ENCODE measurements at regions not wholly inside any gene's neighbourhood (a gene's known extent, or its start where the extent isn't known, plus 50 kb on each side); places are given as distances from the start of the nearest gene placed in this dataset.
"Not testable (repeated sequence)": the region's sequence is repeated elsewhere in the genome, so short reads cannot be mapped to it uniquely, and the experiment has no call there.

GRCh38 chr16:6698548-6698947, 634.1 kb upstream of the RBFOX1 start:
- H3K4me3 ChIP-seq: no peak overlapping the region
- no peaks in the 10 kb centered on the region for H3K27me3 ChIP-seq
- TF ChIP-seq, protein P1, sequence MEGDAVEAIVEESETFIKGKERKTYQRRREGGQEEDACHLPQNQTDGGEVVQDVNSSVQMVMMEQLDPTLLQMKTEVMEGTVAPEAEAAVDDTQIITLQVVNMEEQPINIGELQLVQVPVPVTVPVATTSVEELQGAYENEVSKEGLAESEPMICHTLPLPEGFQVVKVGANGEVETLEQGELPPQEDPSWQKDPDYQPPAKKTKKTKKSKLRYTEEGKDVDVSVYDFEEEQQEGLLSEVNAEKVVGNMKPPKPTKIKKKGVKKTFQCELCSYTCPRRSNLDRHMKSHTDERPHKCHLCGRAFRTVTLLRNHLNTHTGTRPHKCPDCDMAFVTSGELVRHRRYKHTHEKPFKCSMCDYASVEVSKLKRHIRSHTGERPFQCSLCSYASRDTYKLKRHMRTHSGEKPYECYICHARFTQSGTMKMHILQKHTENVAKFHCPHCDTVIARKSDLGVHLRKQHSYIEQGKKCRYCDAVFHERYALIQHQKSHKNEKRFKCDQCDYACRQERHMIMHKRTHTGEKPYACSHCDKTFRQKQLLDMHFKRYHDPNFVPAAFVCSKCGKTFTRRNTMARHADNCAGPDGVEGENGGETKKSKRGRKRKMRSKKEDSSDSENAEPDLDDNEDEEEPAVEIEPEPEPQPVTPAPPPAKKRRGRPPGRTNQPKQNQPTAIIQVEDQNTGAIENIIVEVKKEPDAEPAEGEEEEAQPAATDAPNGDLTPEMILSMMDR (IDR thresholded peaks at IDR 0.05): no peak
- TF ChIP-seq POLR2A (IDR thresholded peaks at IDR 0.05) (no peak), POLR2AphosphoS5 (IDR thresholded peaks at IDR 0.05; ENCODE audit: insufficient read depth in 1 of 2, low read depth in 1 of 2) (no peak)
- intact Hi-C loops (cut with DNase I): no loop called here
- DNase-seq (ENCODE audit: extremely low spot score in 2 of 2): no peak
- no peaks in the 10 kb centered on the region for H3K36me3 ChIP-seq
- H3K9me3 ChIP-seq: no peaks in the 10 kb centered on the region
- no peaks in the 10 kb centered on the region for H3K4me1 ChIP-seq
- H3K27ac ChIP-seq: no peak overlapping the region

- no peak overlapping the region for H3K4me3 ChIP-seq
- H3K36me3 ChIP-seq: no peaks in the 10 kb centered on the region
- H3K27me3 ChIP-seq: no peaks in the 10 kb centered on the region
- DNase-seq (ENCODE audit: extremely low spot score in 2 of 2): no peak
- TF ChIP-seq, protein P1 (IDR thresholded peaks at IDR 0.05): no peak
- H3K27ac ChIP-seq: no peak overlapping the region
- no peaks in the 10 kb centered on the region for H3K9me3 ChIP-seq
- intact Hi-C loops (cut with DNase I): no loop called here
- H3K4me1 ChIP-seq: no peaks in the 10 kb centered on the region
Measured at GRCh38 chr16:6695666-6696065, 637.0 kb upstream of the RBFOX1 start.

- intact Hi-C loops (cut with DNase I): no loop called here
- no peaks in the 10 kb centered on the region for H3K27me3 ChIP-seq
- H3K4me3 ChIP-seq: no peak overlapping the region
- H3K4me1 ChIP-seq: no peaks in the 10 kb centered on the region
- H3K9me3 ChIP-seq: no peaks in the 10 kb centered on the region
- no peak overlapping the region for H3K27ac ChIP-seq
- no peak for DNase-seq (ENCODE audit: extremely low spot score in 2 of 2)
- no peaks in the 10 kb centered on the region for H3K36me3 ChIP-seq
- TF ChIP-seq POLR2AphosphoS5 (IDR thresholded peaks at IDR 0.05; ENCODE audit: insufficient read depth in 1 of 2, low read depth in 1 of 2) (no peak), POLR2A (IDR thresholded peaks at IDR 0.05) (no peak)
- TF ChIP-seq, protein P1 (IDR thresholded peaks at IDR 0.05): no peak
Measured at GRCh38 chr16:6694636-6695035, 638.0 kb upstream of the RBFOX1 start.

DNA sequence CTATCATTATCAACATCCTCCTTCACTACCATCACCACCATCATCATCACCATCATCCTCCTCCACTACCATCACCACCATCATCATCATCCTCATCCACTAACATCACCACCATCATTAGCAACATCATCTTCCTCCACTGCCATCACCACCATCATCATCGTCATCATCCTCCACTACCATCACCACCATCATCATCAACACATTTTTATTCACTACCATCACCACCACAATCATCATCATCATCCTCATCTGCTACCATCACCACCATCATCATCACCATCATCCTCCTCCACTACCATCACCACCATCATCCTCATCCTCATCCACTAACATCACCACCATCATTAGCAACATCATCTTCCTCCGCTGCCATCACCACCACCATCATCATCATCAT, 639.2 kb upstream of the RBFOX1 start:
- DNase-seq (ENCODE audit: extremely low spot score in 2 of 2); H3K4me3 ChIP-seq; H3K27ac ChIP-seq; H3K36me3 ChIP-seq; H3K4me1 ChIP-seq; H3K9me3 ChIP-seq; H3K27me3 ChIP-seq; intact Hi-C loops (cut with DNase I): not testable (repeated sequence)

- H3K27me3 ChIP-seq: no peaks in the 10 kb centered on the region
- H3K27ac ChIP-seq: no peak overlapping the region
- intact Hi-C loops (cut with DNase I): no loop called here
- H3K4me3 ChIP-seq: no peak overlapping the region
- DNase-seq (ENCODE audit: extremely low spot score in 2 of 2): no peak
- no peaks in the 10 kb centered on the region for H3K36me3 ChIP-seq
- TF ChIP-seq POLR2AphosphoS5 (IDR thresholded peaks at IDR 0.05; ENCODE audit: insufficient read depth in 1 of 2, low read depth in 1 of 2) (no peak), POLR2A (IDR thresholded peaks at IDR 0.05) (no peak)
- TF ChIP-seq, protein P1 (IDR thresholded peaks at IDR 0.05): no peak
- H3K4me1 ChIP-seq: no peaks in the 10 kb centered on the region
- H3K9me3 ChIP-seq: no peaks in the 10 kb centered on the region
Measured at GRCh38 chr16:6692874-6693273, 639.8 kb upstream of the RBFOX1 start.

DNA sequence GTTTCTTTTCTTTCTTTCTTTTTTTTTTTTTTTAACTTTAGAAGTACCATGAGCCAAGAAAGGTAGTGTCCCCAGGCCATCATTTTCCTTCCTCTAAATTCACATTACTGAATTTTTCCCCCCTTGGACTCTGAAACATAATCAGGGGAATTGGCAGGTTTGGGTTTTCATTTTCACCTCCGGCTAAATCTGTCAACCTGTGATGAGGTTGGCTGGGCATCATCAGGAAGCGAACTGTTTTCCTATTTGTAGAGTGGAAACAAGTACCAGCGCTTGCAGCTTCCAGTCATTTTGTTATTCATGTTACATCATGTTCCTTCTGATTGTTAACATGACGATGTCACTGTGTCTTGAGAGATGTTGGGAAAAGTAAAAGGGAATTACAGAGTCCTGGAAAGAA, 641.9 kb upstream of the RBFOX1 start:
- Histone ChIP-seq H3K27me3 (no peaks in the 10 kb centered on the region), H3K4me3 (no peak overlapping the region), H3K36me3 (no peaks in the 10 kb centered on the region), H3K9me3 (no peaks in the 10 kb centered on the region), H3K4me1 (no peaks in the 10 kb centered on the region), H3K27ac (no peak overlapping the region)
- intact Hi-C loops (cut with DNase I): no loop called here
- no peak for DNase-seq (ENCODE audit: extremely low spot score in 2 of 2)
- no peak for TF ChIP-seq POLR2AphosphoS5 (IDR thresholded peaks at IDR 0.05; ENCODE audit: insufficient read depth in 1 of 2, low read depth in 1 of 2)
- no peak for TF ChIP-seq POLR2A (IDR thresholded peaks at IDR 0.05)
- TF ChIP-seq, protein P1 (IDR thresholded peaks at IDR 0.05): no peak

All from vagina (tissue), 2 donors.